Endothelial cell of umbilical vein (primary cell): ENCODE measurements at regions not wholly inside any gene's neighbourhood (a gene's known extent, or its start where the extent isn't known, plus 50 kb on each side); places are given as distances from the start of the nearest gene placed in this dataset.

Experiments
- BruUV-seq: library from RNA; stranded (reverse); fragments of 400-500 nt; replicated peaks from 2 replicates; lab custom pipeline; 2021; lab: Mats Ljungman, UMichigan
- CTCF ChIA-PET: fragments of 300-600, 350-600 bp; sonication (Branson Sonifier 250); formaldehyde crosslinking; loops from one replicate; lab custom pipeline; 2021; ENCODE audit warnings: antibody characterized with exemption, inconsistent platforms; lab: Charles Lee
- POLR2A ChIA-PET: fragments of 300-600, 350-600 bp; sonication (Branson Sonifier 250); formaldehyde crosslinking; loops from one replicate; lab custom pipeline; 2021; ENCODE audit warnings: antibody characterized with exemption, inconsistent platforms; lab: Charles Lee
- DNase-seq: peaks from one replicate; pipeline ENCODE4 v3.0.0-alpha.2; 2011; ENCODE audit warnings: low read depth, low spot score
- FAIRE-seq: peaks from 2 replicates; lab custom pipeline; 2011; peaks lifted over from hg19 to GRCh38; lab: Jason Lieb, UNC
- H2AFZ ChIP-seq: 2 replicates; pipeline ENCODE4 v1.6.0; 2012; ENCODE audit warnings: low read depth, low read length, control low read depth, inconsistent platforms
- H3K27ac ChIP-seq: 2 replicates; pipeline ENCODE4 v1.5.1; 2011; ENCODE audit warnings: low read depth, mild to moderate bottlenecking, control low read depth, low read length, moderate library complexity; ENCODE audit not compliant: insufficient read depth
- H3K27me3 ChIP-seq, 2 experiments: 2 replicates each; pipeline versions ENCODE4 v1.6.0 to v1.6.1; 2011; ENCODE audit warnings: low read length in 2 of 2, mixed read lengths in 1 of 2; ENCODE audit not compliant: control insufficient read depth in 2 of 2, insufficient read depth in 2 of 2
- H3K36me3 ChIP-seq, 2 experiments: 2 replicates in 1 of 2; 3 replicates in 1 of 2; pipeline ENCODE4 v1.5.1; 2011; ENCODE audit warnings: low read length in 2 of 2, mild to moderate bottlenecking in 1 of 2, moderate library complexity in 1 of 2; ENCODE audit not compliant: control insufficient read depth in 2 of 2, insufficient read depth in 2 of 2; ENCODE audit errors: extremely low read depth in 1 of 2
- H3K4me1 ChIP-seq: 3 replicates; pipeline ENCODE4 v1.5.1; 2011; ENCODE audit warnings: mild to moderate bottlenecking, low read length; ENCODE audit not compliant: control insufficient read depth, insufficient read depth; ENCODE audit errors: extremely low read depth
- H3K4me2 ChIP-seq: 2 replicates; pipeline ENCODE4 v1.6.1; 2011; ENCODE audit warnings: low read length, control low read depth, mixed read lengths; ENCODE audit not compliant: insufficient read depth
- H3K4me3 ChIP-seq, 3 experiments: fragments of 200-600 bp in 1 of 3; sonication (generic), shearing (Covaris generic) in 1 of 3; replicated peaks in 1 of 3; 2 replicates each; pipeline ENCODE4 v1.5.1; 2011 to 2016; ENCODE audit warnings: control low read depth in 3 of 3, low read length in 3 of 3, mild to moderate bottlenecking in 2 of 3, inconsistent platforms in 1 of 3, low read depth in 1 of 3, moderate library complexity in 1 of 3; ENCODE audit not compliant: insufficient read depth in 1 of 3
- H3K79me2 ChIP-seq: 2 replicates; pipeline ENCODE4 v1.6.0; 2012; ENCODE audit warnings: low read length, inconsistent platforms; ENCODE audit not compliant: control insufficient read depth, insufficient read depth
- H3K9ac ChIP-seq: replicated peaks from 2 replicates; pipeline ENCODE3; 2011; ENCODE audit warnings: low read length, control low read depth; ENCODE audit not compliant: insufficient read depth; ENCODE audit errors: extremely low read depth
- H3K9me1 ChIP-seq: replicated peaks from 3 replicates; pipeline ENCODE4 v1.6.0; 2011; ENCODE audit warnings: mild to moderate bottlenecking, low read length; ENCODE audit not compliant: control insufficient read depth, insufficient read depth; ENCODE audit errors: extremely low read depth
- H3K9me3 ChIP-seq: replicated peaks from 2 replicates; pipeline ENCODE4 v1.5.1; 2012; ENCODE audit warnings: low read length, inconsistent platforms; ENCODE audit not compliant: control insufficient read depth, insufficient read depth
- H4K20me1 ChIP-seq: replicated peaks from 2 replicates; pipeline ENCODE3; 2011; ENCODE audit warnings: mild to moderate bottlenecking, low read length; ENCODE audit not compliant: control insufficient read depth, insufficient read depth; ENCODE audit errors: extremely low read depth
- CTCF ChIP-seq, 2 donors: IDR thresholded peaks; 1 replicate in 1 of 2; 2 replicates in 1 of 2; pipeline ENCODE4 v1.5.1; 2011; ENCODE audit warnings: low read length in 2 of 2, mild to moderate bottlenecking in 2 of 2, moderate library complexity in 2 of 2, control low read depth in 1 of 2, inconsistent platforms in 1 of 2, low read depth in 1 of 2; ENCODE audit not compliant: insufficient read depth in 1 of 2; ENCODE audit errors: extremely low read depth in 1 of 2
- EZH2 ChIP-seq: IDR thresholded peaks from 2 replicates; pipeline ENCODE4 v1.6.1; 2012; ENCODE audit warnings: borderline replicate concordance, low read depth, mild to moderate bottlenecking, moderate library complexity, low read length, inconsistent platforms; ENCODE audit not compliant: severe bottlenecking
- GATA2 ChIP-seq: IDR thresholded peaks from 2 replicates; pipeline ENCODE4 v1.7.0; 2011; ENCODE audit warnings: low read depth, mild to moderate bottlenecking, moderate library complexity, mixed read lengths, low read length; ENCODE audit not compliant: insufficient read length, insufficient read depth
- MAX ChIP-seq: IDR thresholded peaks from 2 replicates; pipeline ENCODE4 v1.6.1; 2011; ENCODE audit not compliant: insufficient read depth, insufficient read length
- MYC ChIP-seq: IDR thresholded peaks from one replicate; pipeline ENCODE4 v1.6.1; 2011; ENCODE audit warnings: mild to moderate bottlenecking, low read depth, low read length
- POLR2A ChIP-seq: IDR thresholded peaks from 2 replicates; pipeline ENCODE4 v1.6.1; 2012; ENCODE audit warnings: low read depth, mild to moderate bottlenecking, control low read depth, low read length
- dilution Hi-C: fragments of 300-500 bp; cut with MboI; formaldehyde crosslinking; loops from one replicate; pipeline ENCODE4 v1.15.0; 2019; ENCODE audit warnings: low sequenced_read_pairs; ENCODE audit not compliant: extremely low pct_ligation_motif_present
- intact Hi-C: fragments of 100-400 bp; cut with micrococcal nuclease; formaldehyde crosslinking; loops from one replicate; pipeline ENCODE4 v1.10.0; 2022

GRCh38 chr2:51705417-51705816 lies 673.5 kb upstream of the NRXN1 start:
- dilution Hi-C loops, result no loop called here
- POLR2A ChIA-PET, result no interaction called here
- no peaks in the 10 kb centered on the region for H4K20me1 ChIP-seq

More at GRCh38 chr2:51705417-51705816, 673.5 kb upstream of the NRXN1 start:
- no peak for TF ChIP-seq POLR2A
- no peak for TF ChIP-seq CTCF (IDR thresholded peaks at IDR 0.05; ENCODE audit: extremely low read depth in 1 of 2, insufficient read depth in 1 of 2, low read depth in 1 of 2, low read length in 2 of 2)
- no peak for TF ChIP-seq EZH2
- TF ChIP-seq GATA2, result no peak
- TF ChIP-seq MAX, result no peak
- no peak for TF ChIP-seq MYC
- intact Hi-C loops, result no loop called here
- DNase-seq (no peak), FAIRE-seq (no peak)
- Histone ChIP-seq H3K9me3 (no peaks in the 10 kb centered on the region), H3K27me3 (no peaks in the 10 kb centered on the region), H3K9me1 (no peaks in the 10 kb centered on the region), H3K27ac (no peak overlapping the region), H2AFZ (no peak overlapping the region), H3K36me3 (no peaks in the 10 kb centered on the region), H3K4me2 (no peak overlapping the region), H3K79me2 (no peaks in the 10 kb centered on the region), H3K4me1 (no peaks in the 10 kb centered on the region), H3K4me3 (no peak overlapping the region), H3K9ac (no peak overlapping the region)
- no TSS peak for BruUV-seq
- CTCF ChIA-PET, result no interaction called here
